ENCODE measurements at regions not wholly inside any gene's neighbourhood (a gene's known extent, or its start where the extent isn't known, plus 50 kb on each side); places are given as distances from the start of the nearest gene placed in this dataset.

DNA sequence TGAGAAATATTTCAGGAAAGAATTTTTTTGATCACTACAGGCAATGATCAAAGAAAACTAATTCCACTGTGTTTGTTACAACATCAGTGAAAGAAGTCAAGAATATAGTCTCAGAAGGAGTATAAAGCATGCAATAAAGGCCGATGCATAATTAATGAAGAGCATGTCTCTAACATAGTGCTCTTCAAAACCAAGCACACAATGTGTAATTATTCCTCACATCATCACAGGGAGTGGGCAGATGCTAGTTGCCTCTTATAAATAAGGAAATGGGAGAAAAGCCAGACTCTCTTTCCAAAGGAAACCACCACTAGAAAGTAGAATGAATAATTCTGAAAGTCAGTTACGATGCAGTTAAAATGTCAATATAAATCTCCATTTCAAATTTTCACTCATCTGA is 220.1 kb downstream of the TEX36 start:
- H3K27ac ChIP-seq (ENCODE audit: low read length): no peak overlapping the region
- no peak overlapping the region for H3K4me3 ChIP-seq (ENCODE audit: low read length)
- DNase-seq (no peak), ATAC-seq (no peak)
- no peak overlapping the region for H3K4me3 Mint-ChIP-seq
- H3K9me3 ChIP-seq (ENCODE audit: control insufficient read depth, insufficient read depth, low read length): no peaks in the 10 kb centered on the region
- H3K27me3 ChIP-seq (ENCODE audit: control insufficient read depth, insufficient read depth, low read length): no peaks in the 10 kb centered on the region
- TF ChIP-seq, protein P1, sequence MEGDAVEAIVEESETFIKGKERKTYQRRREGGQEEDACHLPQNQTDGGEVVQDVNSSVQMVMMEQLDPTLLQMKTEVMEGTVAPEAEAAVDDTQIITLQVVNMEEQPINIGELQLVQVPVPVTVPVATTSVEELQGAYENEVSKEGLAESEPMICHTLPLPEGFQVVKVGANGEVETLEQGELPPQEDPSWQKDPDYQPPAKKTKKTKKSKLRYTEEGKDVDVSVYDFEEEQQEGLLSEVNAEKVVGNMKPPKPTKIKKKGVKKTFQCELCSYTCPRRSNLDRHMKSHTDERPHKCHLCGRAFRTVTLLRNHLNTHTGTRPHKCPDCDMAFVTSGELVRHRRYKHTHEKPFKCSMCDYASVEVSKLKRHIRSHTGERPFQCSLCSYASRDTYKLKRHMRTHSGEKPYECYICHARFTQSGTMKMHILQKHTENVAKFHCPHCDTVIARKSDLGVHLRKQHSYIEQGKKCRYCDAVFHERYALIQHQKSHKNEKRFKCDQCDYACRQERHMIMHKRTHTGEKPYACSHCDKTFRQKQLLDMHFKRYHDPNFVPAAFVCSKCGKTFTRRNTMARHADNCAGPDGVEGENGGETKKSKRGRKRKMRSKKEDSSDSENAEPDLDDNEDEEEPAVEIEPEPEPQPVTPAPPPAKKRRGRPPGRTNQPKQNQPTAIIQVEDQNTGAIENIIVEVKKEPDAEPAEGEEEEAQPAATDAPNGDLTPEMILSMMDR (IDR thresholded peaks at IDR 0.05): no peak
- no peaks in the 10 kb centered on the region for H3K4me1 ChIP-seq (ENCODE audit: control insufficient read depth, insufficient read depth, low read length)
- H3K27me3 Mint-ChIP-seq (ENCODE audit: low read depth in 2 of 2): peaks cover 14 to 65% of the 10 kb centered on the region in 2 donors
- no peaks in the 10 kb centered on the region for H3K4me1 Mint-ChIP-seq
- no peaks in the 10 kb centered on the region for H3K36me3 ChIP-seq (ENCODE audit: control insufficient read depth, insufficient read depth, low read length)
- intact Hi-C loops (cut with micrococcal nuclease): no loop called here
- WGBS (ENCODE audit: insufficient coverage): 58% methylated on average over 1 of the region's 2 CpGs
- H3K27ac Mint-ChIP-seq: no peak overlapping the region
- no peaks in the 10 kb centered on the region for H3K9me3 Mint-ChIP-seq
- no peaks in the 10 kb centered on the region for H3K36me3 Mint-ChIP-seq

DNA sequence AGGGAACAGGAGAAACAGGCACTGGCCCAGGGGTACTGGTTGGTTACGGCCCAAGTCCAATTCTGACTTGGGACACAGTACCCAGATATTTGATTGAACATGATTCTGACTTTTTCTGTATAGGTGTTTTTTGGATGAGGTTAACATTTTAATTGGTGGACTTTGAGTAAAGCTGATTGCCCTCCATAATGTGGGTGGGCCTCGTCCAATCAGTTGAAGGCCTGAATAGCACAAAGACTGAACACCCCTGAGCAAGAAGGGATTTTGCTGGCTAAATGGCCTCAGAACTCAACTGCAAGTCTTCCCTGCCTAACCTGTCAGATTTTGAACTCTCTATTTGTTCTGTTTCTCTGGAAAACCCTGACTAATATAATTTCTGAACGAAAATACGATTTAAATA is 222.6 kb downstream of the TEX36 start:
- intact Hi-C loops (cut with micrococcal nuclease): no loop called here
- H3K27me3 Mint-ChIP-seq (ENCODE audit: low read depth in 2 of 2): peaks cover 14 to 68% of the 10 kb centered on the region in 2 donors

DNA sequence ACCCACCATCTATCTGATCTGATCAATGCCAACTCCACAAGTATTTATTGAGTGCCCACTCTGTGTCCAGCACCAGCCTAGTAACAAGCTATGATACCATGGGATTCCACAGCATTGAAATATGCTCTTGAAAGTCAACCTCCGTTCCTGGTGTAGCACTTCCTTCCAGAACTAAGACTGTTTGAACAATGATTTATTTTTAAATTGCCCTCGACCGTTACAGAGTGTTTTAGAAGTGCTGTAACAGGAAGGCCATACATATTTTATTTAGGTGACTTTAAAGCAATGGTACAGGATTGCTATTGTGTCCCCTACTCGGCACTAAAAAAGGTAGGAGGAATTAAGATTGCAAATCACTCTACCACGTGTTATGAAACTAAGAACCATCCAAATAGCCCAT is 225.6 kb downstream of the TEX36 start:
- H3K27me3 Mint-ChIP-seq (ENCODE audit: low read depth in 2 of 2): peaks cover 19 to 71% of the 10 kb centered on the region in 2 donors
- H3K4me3 Mint-ChIP-seq: no peak overlapping the region
- Histone ChIP-seq H3K27me3 (ENCODE audit: control insufficient read depth, insufficient read depth, low read length) (no peaks in the 10 kb centered on the region), H3K36me3 (ENCODE audit: control insufficient read depth, insufficient read depth, low read length) (no peaks in the 10 kb centered on the region), H3K9me3 (ENCODE audit: control insufficient read depth, insufficient read depth, low read length) (no peaks in the 10 kb centered on the region), H3K4me3 (ENCODE audit: low read length) (no peak overlapping the region), H3K4me1 (ENCODE audit: control insufficient read depth, insufficient read depth, low read length) (no peaks in the 10 kb centered on the region), H3K27ac (ENCODE audit: low read length) (no peak overlapping the region)
- H3K27ac Mint-ChIP-seq: no peak overlapping the region
- DNase-seq (no peak), ATAC-seq (no peak)
- no peaks in the 10 kb centered on the region for H3K9me3 Mint-ChIP-seq
- WGBS (ENCODE audit: insufficient coverage): 8% methylated on average over 5 of the region's 5 CpGs
- TF ChIP-seq, protein P1 (IDR thresholded peaks at IDR 0.05): no peak
- intact Hi-C loops (cut with micrococcal nuclease): no loop called here
- H3K36me3 Mint-ChIP-seq: no peaks in the 10 kb centered on the region
- no peaks in the 10 kb centered on the region for H3K4me1 Mint-ChIP-seq

More for the DNA sequence above, 222.6 kb downstream of the TEX36 start:
- no peaks in the 10 kb centered on the region for H3K9me3 ChIP-seq (ENCODE audit: control insufficient read depth, insufficient read depth, low read length)
- Mint-ChIP-seq H3K9me3 (no peaks in the 10 kb centered on the region), H3K4me3 (no peak overlapping the region), H3K4me1 (no peaks in the 10 kb centered on the region), H3K27ac (no peak overlapping the region), H3K36me3 (no peaks in the 10 kb centered on the region)
- H3K27me3 ChIP-seq (ENCODE audit: control insufficient read depth, insufficient read depth, low read length): no peaks in the 10 kb centered on the region
- WGBS (ENCODE audit: insufficient coverage): 90% methylated on average over 4 of the region's 4 CpGs
- H3K4me3 ChIP-seq (ENCODE audit: low read length): no peak overlapping the region
- H3K36me3 ChIP-seq (ENCODE audit: control insufficient read depth, insufficient read depth, low read length): no peaks in the 10 kb centered on the region
- no peaks in the 10 kb centered on the region for H3K4me1 ChIP-seq (ENCODE audit: control insufficient read depth, insufficient read depth, low read length)
- TF ChIP-seq, protein P1 (IDR thresholded peaks at IDR 0.05): no peak
- H3K27ac ChIP-seq (ENCODE audit: low read length): no peak overlapping the region
- ATAC-seq (no peak), DNase-seq (no peak)

DNA sequence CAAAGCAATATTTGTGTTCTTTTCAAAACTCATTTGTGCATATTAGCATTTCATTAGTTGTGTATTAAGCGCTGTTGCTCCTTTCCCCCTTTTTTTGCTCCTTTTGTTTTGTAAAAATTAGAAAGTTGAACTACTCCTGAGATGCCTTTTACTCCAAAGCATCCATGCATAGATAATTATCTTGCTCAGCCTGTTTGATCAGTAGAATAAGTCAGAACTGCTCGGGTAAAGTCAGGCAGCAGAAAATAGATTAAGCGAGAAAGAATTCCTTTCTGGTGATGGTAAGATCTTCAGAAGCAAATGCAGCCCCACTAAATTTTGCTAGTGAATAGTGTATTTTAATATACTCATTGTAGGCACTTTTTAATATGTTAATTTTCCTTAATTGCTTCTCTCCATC is 227.1 kb downstream of the TEX36 start:
- intact Hi-C loops (cut with micrococcal nuclease): no loop called here
- Mint-ChIP-seq H3K9me3 (no peaks in the 10 kb centered on the region), H3K4me3 (no peak overlapping the region), H3K36me3 (no peaks in the 10 kb centered on the region), H3K27me3 (ENCODE audit: low read depth in 2 of 2) (peaks cover 20 to 73% of the 10 kb centered on the region in 2 donors), H3K4me1 (no peaks in the 10 kb centered on the region), H3K27ac (no peak overlapping the region)
- DNase-seq (no peak), ATAC-seq (no peak)
- TF ChIP-seq, protein P1 (IDR thresholded peaks at IDR 0.05): no peak
- Histone ChIP-seq H3K36me3 (ENCODE audit: control insufficient read depth, insufficient read depth, low read length) (no peaks in the 10 kb centered on the region), H3K27me3 (ENCODE audit: control insufficient read depth, insufficient read depth, low read length) (no peaks in the 10 kb centered on the region), H3K4me3 (ENCODE audit: low read length) (no peak overlapping the region), H3K9me3 (ENCODE audit: control insufficient read depth, insufficient read depth, low read length) (no peaks in the 10 kb centered on the region), H3K4me1 (ENCODE audit: control insufficient read depth, insufficient read depth, low read length) (no peaks in the 10 kb centered on the region), H3K27ac (ENCODE audit: low read length) (no peak overlapping the region)
- 75% methylated on average over 2 of the region's 3 CpGs for WGBS (ENCODE audit: insufficient coverage)
